Neural progenitor cell (in vitro differentiated cells): ENCODE measurements at regions not wholly inside any gene's neighbourhood (a gene's known extent, or its start where the extent isn't known, plus 50 kb on each side); places are given as distances from the start of the nearest gene placed in this dataset.

ENCODE experiments used
- DNase-seq: peaks from one replicate; pipeline ENCODE4 v3.0.0-alpha.2; 2016; ENCODE audit warnings: low spot score
- H2AFZ ChIP-seq: fragments of 200-600 bp; sonication (generic); replicated peaks from 2 replicates; pipeline ENCODE4 v1.6.1; 2016; ENCODE audit warnings: antibody characterized with exemption
- H3F3A ChIP-seq: fragments of 200-600 bp; sonication (generic); 2 replicates; pipeline ENCODE4 v1.6.1; 2016; ENCODE audit warnings: antibody characterized with exemption, low read depth
- H3K27ac ChIP-seq: fragments of 200-600 bp; sonication (generic); 2 replicates; pipeline ENCODE4 v1.5.1; 2016; ENCODE audit warnings: mild to moderate bottlenecking
- H3K27me3 ChIP-seq: fragments of 200-600 bp; sonication (generic); 2 replicates; pipeline ENCODE4 v1.6.1; 2016; ENCODE audit warnings: mild to moderate bottlenecking, moderate library complexity
- H3K36me3 ChIP-seq: fragments of 200-600 bp; sonication (generic); 2 replicates; pipeline ENCODE4 v1.5.1; 2016
- H3K4me1 ChIP-seq: fragments of 200-600 bp; sonication (generic); 2 replicates; pipeline ENCODE4 v1.6.1; 2016; ENCODE audit warnings: mixed run types
- H3K4me2 ChIP-seq: fragments of 200-600 bp; sonication (generic); 2 replicates; pipeline ENCODE4 v1.6.1; 2016
- H3K4me3 ChIP-seq: fragments of 200-600 bp; sonication (generic); 2 replicates; pipeline ENCODE4 v1.5.1; 2016
- H3K79me2 ChIP-seq: fragments of 200-600 bp; sonication (generic); 2 replicates; pipeline ENCODE4 v1.6.1; 2016; ENCODE audit warnings: low read depth
- H3K9ac ChIP-seq: fragments of 200-600 bp; sonication (generic); 2 replicates; pipeline ENCODE4 v1.6.1; 2016
- H3K9me3 ChIP-seq: fragments of 200-600 bp; sonication (generic); 2 replicates; pipeline ENCODE4 v1.5.1; 2016; ENCODE audit warnings: low read depth
- H4K20me1 ChIP-seq: fragments of 200-600 bp; sonication (generic); 2 replicates; pipeline ENCODE4 v1.6.1; 2016; ENCODE audit warnings: low read depth
- H3K27ac Mint-ChIP-seq: 3 replicates; pipeline ENCODE4 v1.8.0; 2021; ENCODE audit warnings: mixed read lengths
- H3K27me3 Mint-ChIP-seq: 2 replicates; pipeline ENCODE4 v1.8.0; 2022; ENCODE audit warnings: low read depth, mild to moderate bottlenecking, inconsistent platforms, moderate library complexity, mixed read lengths; ENCODE audit not compliant: insufficient read depth
- H3K36me3 Mint-ChIP-seq: 3 replicates; pipeline ENCODE4 v1.8.0; 2021; ENCODE audit warnings: mixed read lengths
- H3K4me1 Mint-ChIP-seq: 3 replicates; pipeline ENCODE4 v1.8.0; 2021; ENCODE audit warnings: mixed read lengths
- H3K4me3 Mint-ChIP-seq: 3 replicates; pipeline ENCODE4 v1.8.0; 2021; ENCODE audit warnings: mild to moderate bottlenecking, moderate library complexity, mixed read lengths
- H3K9me3 Mint-ChIP-seq: 3 replicates; pipeline ENCODE4 v1.8.0; 2020; ENCODE audit warnings: mixed read lengths
- CTCF ChIP-seq: fragments of 200-600 bp; sonication (generic); IDR thresholded peaks from 2 replicates; pipeline ENCODE4 v1.5.1; 2017; ENCODE audit warnings: antibody characterized with exemption, mild to moderate bottlenecking
- EZH2 ChIP-seq: fragments of 200-600 bp; sonication (generic); IDR thresholded peaks from 2 replicates; pipeline ENCODE4 v1.6.1; 2017; ENCODE audit warnings: antibody characterized with exemption, mild to moderate bottlenecking, moderate library complexity
- EZH2phosphoT487 ChIP-seq: fragments of 200-600 bp; sonication (generic); IDR thresholded peaks from 2 replicates; pipeline ENCODE4 v1.6.1; 2017; ENCODE audit warnings: antibody characterized with exemption

- H3K27ac Mint-ChIP-seq, result no peak overlapping the region
- H2AFZ ChIP-seq, result no peak overlapping the region
- H3K36me3 Mint-ChIP-seq, result no peaks in the 10 kb centered on the region
- H3F3A ChIP-seq, result no peaks in the 10 kb centered on the region
- H3K27me3 Mint-ChIP-seq, result peaks cover 13% of the 10 kb centered on the region
- no peaks in the 10 kb centered on the region for H3K27me3 ChIP-seq
- H3K27ac ChIP-seq, result no peak overlapping the region
- no peaks in the 10 kb centered on the region for H3K79me2 ChIP-seq
- DNase-seq, result no peak
- H3K9ac ChIP-seq, result no peak overlapping the region
- H3K9me3 ChIP-seq, result no peaks in the 10 kb centered on the region
- H3K4me3 Mint-ChIP-seq, result no peak overlapping the region
- no peaks in the 10 kb centered on the region for H3K9me3 Mint-ChIP-seq
- no peaks in the 10 kb centered on the region for H3K4me1 ChIP-seq
- no peak overlapping the region for H3K4me3 ChIP-seq
- H3K4me2 ChIP-seq, result no peak overlapping the region
- no peaks in the 10 kb centered on the region for H4K20me1 ChIP-seq
- peaks cover 6% of the 10 kb centered on the region for H3K4me1 Mint-ChIP-seq
- TF ChIP-seq EZH2, result no peak
- no peak for TF ChIP-seq EZH2phosphoT487
- TF ChIP-seq CTCF, result no peak
- no peaks in the 10 kb centered on the region for H3K36me3 ChIP-seq
These were observed 780.5 kb downstream of the TYW1 start for GRCh38 chr7:67777119-67777518.

DNA sequence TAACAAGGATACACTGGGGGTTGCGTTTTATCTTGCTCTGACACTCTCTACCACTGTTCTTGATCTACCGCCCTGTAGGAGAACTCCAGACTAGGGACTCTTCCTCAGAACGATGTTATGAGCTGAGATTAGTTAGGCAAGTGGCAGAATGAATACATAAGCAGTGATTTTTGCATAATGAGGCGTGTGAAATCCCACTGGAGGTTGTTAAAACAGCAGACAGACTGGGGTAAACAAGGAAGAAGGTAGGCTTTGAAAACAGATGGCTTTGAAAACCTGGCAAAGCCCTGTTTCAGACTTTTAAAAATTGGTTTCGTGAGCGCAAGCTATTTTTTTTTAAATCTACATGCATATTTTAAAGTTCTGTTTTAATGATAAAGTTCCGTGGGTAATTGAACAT lies 785.2 kb downstream of the TYW1 start:
- Histone ChIP-seq H2AFZ (no peak overlapping the region), H3F3A (no peaks in the 10 kb centered on the region), H4K20me1 (no peaks in the 10 kb centered on the region), H3K9me3 (no peaks in the 10 kb centered on the region), H3K27me3 (no peaks in the 10 kb centered on the region), H3K27ac (no peak overlapping the region), H3K4me2 (no peak overlapping the region), H3K9ac (no peak overlapping the region), H3K4me1 (no peaks in the 10 kb centered on the region), H3K36me3 (no peaks in the 10 kb centered on the region), H3K4me3 (no peak overlapping the region), H3K79me2 (no peaks in the 10 kb centered on the region)
- H3K27ac Mint-ChIP-seq, result no peak overlapping the region
- H3K27me3 Mint-ChIP-seq, result peaks cover 3% of the 10 kb centered on the region
- H3K4me1 Mint-ChIP-seq, result no peaks in the 10 kb centered on the region
- no peak for TF ChIP-seq EZH2
- no peak for TF ChIP-seq CTCF
- TF ChIP-seq EZH2phosphoT487, result no peak
- no peaks in the 10 kb centered on the region for H3K36me3 Mint-ChIP-seq
- no peaks in the 10 kb centered on the region for H3K9me3 Mint-ChIP-seq
- DNase-seq, result no peak
- no peak overlapping the region for H3K4me3 Mint-ChIP-seq

GRCh38 chr7:67786021-67786420 lies 789.4 kb downstream of the TYW1 start:
- H3K4me1 Mint-ChIP-seq, result no peaks in the 10 kb centered on the region
- no peak overlapping the region for H3K4me3 Mint-ChIP-seq
- no peak overlapping the region for H3K27ac Mint-ChIP-seq
- H3K79me2 ChIP-seq, result no peaks in the 10 kb centered on the region
- no peak overlapping the region for H3K9ac ChIP-seq
- H3K4me2 ChIP-seq, result no peak overlapping the region
- H3K27ac ChIP-seq, result no peak overlapping the region
- DNase-seq, result no peak
- no peaks in the 10 kb centered on the region for H3F3A ChIP-seq
- peaks cover 7% of the 10 kb centered on the region for H3K27me3 Mint-ChIP-seq
- no peaks in the 10 kb centered on the region for H3K36me3 Mint-ChIP-seq
- no peak overlapping the region for H2AFZ ChIP-seq
- H3K9me3 ChIP-seq, result no peaks in the 10 kb centered on the region
- H3K9me3 Mint-ChIP-seq, result no peaks in the 10 kb centered on the region
- no peaks in the 10 kb centered on the region for H3K4me1 ChIP-seq
- no peaks in the 10 kb centered on the region for H3K27me3 ChIP-seq
- no peak overlapping the region for H3K4me3 ChIP-seq
- no peaks in the 10 kb centered on the region for H3K36me3 ChIP-seq
- H4K20me1 ChIP-seq, result no peaks in the 10 kb centered on the region
- TF ChIP-seq EZH2 (no peak), CTCF (no peak), EZH2phosphoT487 (no peak)

DNA sequence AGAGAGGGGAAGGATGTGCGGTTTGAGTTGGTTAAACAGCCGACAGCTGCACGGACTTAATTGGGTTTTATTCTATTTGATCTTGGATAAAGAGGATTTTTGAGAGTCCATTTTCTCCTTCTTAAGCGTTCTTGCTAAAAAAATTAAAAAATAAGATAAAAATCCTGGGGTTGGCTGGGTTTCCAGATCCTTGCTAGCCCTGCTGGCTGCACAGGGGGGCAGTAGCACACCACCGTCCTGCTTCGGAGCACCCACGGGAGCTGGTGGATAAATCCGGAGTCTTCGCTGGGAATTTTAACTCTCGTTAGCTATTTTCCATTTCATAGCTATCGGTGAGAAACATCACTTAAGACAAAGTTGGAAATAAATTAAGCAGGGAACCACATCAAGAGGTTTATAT lies 792.0 kb downstream of the TYW1 start:
- Histone ChIP-seq H3K27ac (no peak overlapping the region), H3K4me3 (no peak overlapping the region), H3F3A (no peaks in the 10 kb centered on the region), H3K9me3 (no peaks in the 10 kb centered on the region), H3K27me3 (no peaks in the 10 kb centered on the region), H3K9ac (no peak overlapping the region), H3K4me2 (no peak overlapping the region), H4K20me1 (no peaks in the 10 kb centered on the region), H3K36me3 (no peaks in the 10 kb centered on the region), H3K4me1 (no peaks in the 10 kb centered on the region), H2AFZ (no peak overlapping the region), H3K79me2 (no peaks in the 10 kb centered on the region)
- Mint-ChIP-seq H3K9me3 (no peaks in the 10 kb centered on the region), H3K4me3 (no peak overlapping the region), H3K36me3 (no peaks in the 10 kb centered on the region), H3K27ac (no peak overlapping the region), H3K27me3 (peaks cover 7% of the 10 kb centered on the region), H3K4me1 (no peaks in the 10 kb centered on the region)
- peak; percentile 37 for DNase-seq
- TF ChIP-seq CTCF (peak; percentile 66), EZH2 (no peak)
